HG03159 (cell line): ENCODE measurements at regions not wholly inside any gene's neighbourhood (a gene's known extent, or its start where the extent isn't known, plus 50 kb on each side); places are given as distances from the start of the nearest gene placed in this dataset.
"Not testable (repeated sequence)": the region's sequence is repeated elsewhere in the genome, so short reads cannot be mapped to it uniquely, and the experiment has no call there.

Source experiments
- ATAC-seq: cut with Tn5 transposase; IDR thresholded peaks from one replicate; pipeline ENCODE4 v1.9.1; 2021; ENCODE audit warnings: mild to moderate bottlenecking, moderate library complexity; ENCODE audit not compliant: unreplicated experiment

- ATAC-seq: no peak
Observed at GRCh38 chr5:101532430-101532829, 629.3 kb upstream of the ST8SIA4 start.

GRCh38 chr5:101531026-101531425 lies 627.9 kb upstream of the ST8SIA4 start:
- ATAC-seq: no peak

GRCh38 chr5:101529094-101529493 lies 626.0 kb upstream of the ST8SIA4 start:
- ATAC-seq: not testable (repeated sequence)

- ATAC-seq: no peak
Observed at GRCh38 chr5:101520417-101520816, 617.3 kb upstream of the ST8SIA4 start.

- ATAC-seq: no peak
Observed at GRCh38 chr5:101517795-101518194, 614.7 kb upstream of the ST8SIA4 start.

- no peak for ATAC-seq
Observed at GRCh38 chr5:101515721-101516120, 612.6 kb upstream of the ST8SIA4 start.

GRCh38 chr5:101505891-101506570 lies 602.9 kb upstream of the ST8SIA4 start:
- ATAC-seq: no peak

- ATAC-seq: no peak
Observed at GRCh38 chr5:101482931-101483330, 579.8 kb upstream of the ST8SIA4 start.

GRCh38 chr5:101473483-101473882 lies 570.4 kb upstream of the ST8SIA4 start:
- ATAC-seq: no peak

- no peak for ATAC-seq
Observed at GRCh38 chr5:101461455-101461854, 558.4 kb upstream of the ST8SIA4 start.

GRCh38 chr5:101458587-101458986 lies 555.5 kb upstream of the ST8SIA4 start:
- ATAC-seq: no peak

GRCh38 chr5:101455851-101456250 lies 552.8 kb upstream of the ST8SIA4 start:
- ATAC-seq: no peak

GRCh38 chr5:101455048-101455447 lies 552.0 kb upstream of the ST8SIA4 start:
- no peak for ATAC-seq

- ATAC-seq: not testable (repeated sequence)
Observed at GRCh38 chr5:101442281-101442680, 539.2 kb upstream of the ST8SIA4 start.

- no peak for ATAC-seq
Observed at GRCh38 chr5:101440173-101440572, 537.1 kb upstream of the ST8SIA4 start.

- ATAC-seq: no peak
Observed at GRCh38 chr5:101437351-101437750, 534.3 kb upstream of the ST8SIA4 start.

- ATAC-seq: no peak
Observed at GRCh38 chr5:101435768-101436167, 532.7 kb upstream of the ST8SIA4 start.

- ATAC-seq: no peak
Observed at GRCh38 chr5:101431201-101431600, 528.1 kb upstream of the ST8SIA4 start.

GRCh38 chr5:101430551-101430950 lies 527.5 kb upstream of the ST8SIA4 start:
- no peak for ATAC-seq

GRCh38 chr5:101429241-101429640 lies 526.2 kb upstream of the ST8SIA4 start:
- no peak for ATAC-seq

GRCh38 chr5:101425339-101425859 lies 522.3 kb upstream of the ST8SIA4 start:
- no peak for ATAC-seq

- no peak for ATAC-seq
Observed at GRCh38 chr5:101424530-101425175, 521.6 kb upstream of the ST8SIA4 start.
